GM18517 (cell line): ENCODE measurements at regions not wholly inside any gene's neighbourhood (a gene's known extent, or its start where the extent isn't known, plus 50 kb on each side); places are given as distances from the start of the nearest gene placed in this dataset.
"Not testable (repeated sequence)": the region's sequence is repeated elsewhere in the genome, so short reads cannot be mapped to it uniquely, and the experiment has no call there.

ENCODE experiments used
- ATAC-seq: cut with Tn5 transposase; IDR thresholded peaks from one replicate; pipeline ENCODE4 v1.9.1; 2021; ENCODE audit warnings: mild to moderate bottlenecking, moderate library complexity; ENCODE audit not compliant: unreplicated experiment

GRCh38 chr3:72497501-72497900, 350.7 kb downstream of the SHQ1 start:
- not testable (repeated sequence) for ATAC-seq

- ATAC-seq = no peak
These were observed 352.1 kb downstream of the SHQ1 start for GRCh38 chr3:72496051-72496670.

GRCh38 chr3:72494626-72495025, 353.6 kb downstream of the SHQ1 start:
- no peak for ATAC-seq

GRCh38 chr3:72494130-72494529, 354.1 kb downstream of the SHQ1 start:
- no peak for ATAC-seq

GRCh38 chr3:72492240-72492639, 356.0 kb downstream of the SHQ1 start:
- no peak for ATAC-seq

GRCh38 chr3:72490688-72491435, 357.4 kb downstream of the SHQ1 start:
- ATAC-seq = no peak

- no peak for ATAC-seq
These were observed 358.3 kb downstream of the SHQ1 start for GRCh38 chr3:72489901-72490300.

- no peak for ATAC-seq
These were observed 359.6 kb downstream of the SHQ1 start for GRCh38 chr3:72488738-72489035.

GRCh38 chr3:72487946-72488737, 360.1 kb downstream of the SHQ1 start:
- ATAC-seq = no peak

GRCh38 chr3:72487078-72487765, 361.0 kb downstream of the SHQ1 start:
- ATAC-seq = no peak

GRCh38 chr3:72485641-72486040, 362.6 kb downstream of the SHQ1 start:
- ATAC-seq = no peak

- ATAC-seq = no peak
These were observed 364.6 kb downstream of the SHQ1 start for GRCh38 chr3:72483554-72484104.

- ATAC-seq = no peak
These were observed 365.5 kb downstream of the SHQ1 start for GRCh38 chr3:72482589-72483321.

- ATAC-seq = no peak
These were observed 366.7 kb downstream of the SHQ1 start for GRCh38 chr3:72481542-72481941.

- no peak for ATAC-seq
These were observed 367.9 kb downstream of the SHQ1 start for GRCh38 chr3:72480366-72480765.

- no peak for ATAC-seq
These were observed 368.5 kb downstream of the SHQ1 start for GRCh38 chr3:72479651-72480215.

- no peak for ATAC-seq
These were observed 372.1 kb downstream of the SHQ1 start for GRCh38 chr3:72476139-72476483.

GRCh38 chr3:72475258-72476138, 372.7 kb downstream of the SHQ1 start:
- ATAC-seq = no peak

GRCh38 chr3:72474775-72475174, 373.5 kb downstream of the SHQ1 start:
- ATAC-seq = no peak
